H9 (cell line): ENCODE measurements at regions not wholly inside any gene's neighbourhood (a gene's known extent, or its start where the extent isn't known, plus 50 kb on each side); places are given as distances from the start of the nearest gene placed in this dataset.

ENCODE experiments used
- DNase-seq: peaks from one replicate; pipeline ENCODE4 v3.0.0-alpha.2; 2017
- H2AFZ ChIP-seq: one replicate; pipeline ENCODE4 v1.6.1; 2013; ENCODE audit warnings: mild to moderate bottlenecking, low read length, control low read depth, moderate library complexity
- H2AK5ac ChIP-seq: 2 replicates; pipeline ENCODE4 v1.6.1; 2013; ENCODE audit warnings: low read length, control low read depth, mixed read lengths; ENCODE audit not compliant: insufficient read length
- H2BK120ac ChIP-seq: one replicate; pipeline ENCODE4 v1.6.1; 2013; ENCODE audit warnings: low read depth, mild to moderate bottlenecking, low read length, control low read depth, inconsistent platforms; ENCODE audit not compliant: poor library complexity, severe bottlenecking
- H2BK12ac ChIP-seq: 2 replicates; pipeline ENCODE4 v1.6.1; 2013; ENCODE audit warnings: low read length, control low read depth, mixed read lengths, low read depth; ENCODE audit not compliant: insufficient read length
- H2BK15ac ChIP-seq: 2 replicates; pipeline ENCODE4 v1.6.1; 2013; ENCODE audit warnings: low read depth, low read length, control low read depth
- H2BK20ac ChIP-seq: one replicate; pipeline ENCODE4 v1.6.1; 2013; ENCODE audit warnings: low read depth, mild to moderate bottlenecking, low read length, control low read depth, inconsistent platforms; ENCODE audit not compliant: poor library complexity, severe bottlenecking
- H2BK5ac ChIP-seq: 2 replicates; pipeline ENCODE4 v1.6.1; 2013; ENCODE audit warnings: low read length, control low read depth, mixed read lengths; ENCODE audit not compliant: insufficient read length
- H3K14ac ChIP-seq: 2 replicates; pipeline ENCODE4 v1.6.1; 2013; ENCODE audit warnings: low read length, control low read depth; ENCODE audit not compliant: insufficient read depth
- H3K18ac ChIP-seq: 2 replicates; pipeline ENCODE4 v1.6.1; 2013; ENCODE audit warnings: low read depth, mild to moderate bottlenecking, mixed read lengths, low read length, control low read depth; ENCODE audit not compliant: insufficient read length
- H3K23ac ChIP-seq: 2 replicates; pipeline ENCODE4 v1.6.1; 2013; ENCODE audit warnings: low read length, control low read depth, mixed read lengths, low read depth; ENCODE audit not compliant: insufficient read length
- H3K23me2 ChIP-seq: 2 replicates; pipeline ENCODE4 v1.6.1; 2013; ENCODE audit warnings: low read depth, mild to moderate bottlenecking, mixed read lengths, low read length, control low read depth; ENCODE audit not compliant: insufficient read length, poor library complexity, severe bottlenecking
- H3K27ac ChIP-seq: 2 replicates; pipeline ENCODE4 v1.5.1; 2013; ENCODE audit warnings: low read length, control low read depth, mixed read lengths, low read depth; ENCODE audit not compliant: insufficient read length
- H3K27me3 ChIP-seq: 2 replicates; pipeline ENCODE4 v1.6.1; 2013; ENCODE audit warnings: low read length, control low read depth, inconsistent platforms; ENCODE audit not compliant: insufficient read depth
- H3K4ac ChIP-seq: 2 replicates; pipeline ENCODE4 v1.6.1; 2013; ENCODE audit warnings: low read depth, mild to moderate bottlenecking, control low read depth, inconsistent platforms, low read length, moderate library complexity
- H3K4me1 ChIP-seq: 2 replicates; pipeline ENCODE4 v1.6.1; 2013; ENCODE audit warnings: low read length, control low read depth, inconsistent platforms; ENCODE audit not compliant: insufficient read depth
- H3K4me2 ChIP-seq: 2 replicates; pipeline ENCODE4 v1.6.1; 2013; ENCODE audit warnings: low read length, control low read depth, mixed read lengths; ENCODE audit not compliant: insufficient read length, insufficient read depth
- H3K56ac ChIP-seq: 2 replicates; pipeline ENCODE4 v1.6.1; 2013; ENCODE audit warnings: low read depth, mild to moderate bottlenecking, mixed read lengths, low read length, control low read depth; ENCODE audit not compliant: insufficient read length
- H3K79me1 ChIP-seq: 2 replicates; pipeline ENCODE4 v1.6.1; 2013; ENCODE audit warnings: low read depth, mild to moderate bottlenecking, moderate library complexity, low read length, control low read depth, inconsistent platforms; ENCODE audit not compliant: insufficient read depth, poor library complexity, severe bottlenecking
- H3K79me2 ChIP-seq: 2 replicates; pipeline ENCODE4 v1.6.1; 2013; ENCODE audit warnings: low read length, control low read depth, inconsistent platforms; ENCODE audit not compliant: insufficient read depth
- H3K9ac ChIP-seq: 2 replicates; pipeline ENCODE4 v1.6.1; 2013; ENCODE audit warnings: low read length, control low read depth, mixed read lengths; ENCODE audit not compliant: insufficient read length; ENCODE audit errors: extremely low read depth
- H3K9me3 ChIP-seq: one replicate; pipeline ENCODE4 v1.6.1; 2013; ENCODE audit warnings: low read depth, low read length, inconsistent platforms; ENCODE audit not compliant: control insufficient read depth
- H3T11ph ChIP-seq: one replicate; pipeline ENCODE4 v1.6.1; 2013; ENCODE audit warnings: mild to moderate bottlenecking, low read length, control low read depth, inconsistent platforms
- H4K20me1 ChIP-seq: one replicate; pipeline ENCODE4 v1.6.1; 2013; ENCODE audit not compliant: control insufficient read depth, insufficient read length, insufficient read depth
- H4K5ac ChIP-seq: 2 replicates; pipeline ENCODE4 v1.6.1; 2013; ENCODE audit warnings: low read depth, mild to moderate bottlenecking, mixed read lengths, low read length, control low read depth; ENCODE audit not compliant: insufficient read length
- H4K8ac ChIP-seq: replicated peaks from 2 replicates; pipeline ENCODE4 v1.6.1; 2013; ENCODE audit warnings: low read length, control low read depth, mixed read lengths, low read depth; ENCODE audit not compliant: insufficient read length
- H4K91ac ChIP-seq: 2 replicates; pipeline ENCODE4 v1.6.1; 2013; ENCODE audit warnings: low read depth, mild to moderate bottlenecking, moderate library complexity, mixed read lengths, low read length, control low read depth; ENCODE audit not compliant: insufficient read length
- H3K27ac Mint-ChIP-seq, 3 experiments: 2 replicates in 2 of 3; 3 replicates in 1 of 3; pipeline ENCODE4 v1.8.0; 2020 to 2021; ENCODE audit warnings: mixed read lengths in 3 of 3, mild to moderate bottlenecking in 1 of 3, moderate library complexity in 1 of 3
- H3K27me3 Mint-ChIP-seq: 2 replicates; pipeline ENCODE4 v1.8.0; 2021; ENCODE audit warnings: low read depth, mild to moderate bottlenecking, moderate library complexity, mixed read lengths
- H3K36me3 Mint-ChIP-seq, 3 experiments: 2 replicates in 2 of 3; 3 replicates in 1 of 3; pipeline ENCODE4 v1.8.0; 2020 to 2021; ENCODE audit warnings: low read depth in 3 of 3, mixed read lengths in 3 of 3; ENCODE audit not compliant: insufficient read depth in 1 of 3
- H3K4me1 Mint-ChIP-seq, 2 experiments: 2 replicates each; pipeline ENCODE4 v1.8.0; 2020; ENCODE audit warnings: mixed read lengths in 2 of 2
- H3K4me3 Mint-ChIP-seq, 2 experiments: 2 replicates in 1 of 2; 3 replicates in 1 of 2; pipeline ENCODE4 v1.8.0; 2020 to 2021; ENCODE audit warnings: mild to moderate bottlenecking in 2 of 2, mixed read lengths in 2 of 2, moderate library complexity in 1 of 2
- H3K9me3 Mint-ChIP-seq, 2 experiments: 2 replicates in 1 of 2; 3 replicates in 1 of 2; pipeline ENCODE4 v1.8.0; 2020; ENCODE audit warnings: mild to moderate bottlenecking in 2 of 2, mixed read lengths in 2 of 2, moderate library complexity in 1 of 2
- WGBS: extraction: QIAGEN DNeasy Blood & Tissue Kit; methylation state at CpG from one replicate; pipeline ENCODE4 v1.1.7; 2013; ENCODE audit warnings: missing lambda C conversion rate, low lambda C conversion rate, mixed read lengths; ENCODE audit not compliant: insufficient read length; ENCODE audit errors: extremely low coverage; 5-methylcytosine and 5-hydroxymethylcytosine counted together
- TF ChIP-seq, protein P1 (sequence below): fragments of 200-600 bp; sonication (generic); conservative IDR thresholded peaks from 3 replicates; pipeline ENCODE4 v1.8.0; 2021; ENCODE audit warnings: antibody characterized with exemption, mild to moderate bottlenecking

- Histone ChIP-seq H4K5ac (no peak overlapping the region), H4K20me1 (no peaks in the 10 kb centered on the region), H3K14ac (no peak overlapping the region), H3K56ac (no peak overlapping the region), H3K79me1 (no peaks in the 10 kb centered on the region), H3K4me1 (no peaks in the 10 kb centered on the region; the same call in 1 of the 2 replicates), H2BK12ac (no peak overlapping the region), H2BK15ac (no peak overlapping the region; the same call in 1 of the 2 replicates), H3K18ac (no peak overlapping the region), H2BK20ac (no peak overlapping the region), H3T11ph (no peak overlapping the region), H3K9ac (no peak overlapping the region), H3K27me3 (no peaks in the 10 kb centered on the region), H3K79me2 (no peaks in the 10 kb centered on the region), H3K4ac (no peak overlapping the region), H3K4me2 (no peak overlapping the region), H2AK5ac (no peak overlapping the region), H3K23ac (no peak overlapping the region), H2AFZ (no peak overlapping the region), H3K23me2 (no peaks in the 10 kb centered on the region), H3K27ac (no peak overlapping the region), H4K8ac (no peak overlapping the region), H2BK120ac (no peak overlapping the region), H4K91ac (no peak overlapping the region), H2BK5ac (no peak overlapping the region), H3K9me3 (no peaks in the 10 kb centered on the region)
- peak; percentile 52 for DNase-seq
- Mint-ChIP-seq H3K27me3 (no peaks in the 10 kb centered on the region), H3K27ac (no peak overlapping the region), H3K36me3 (peaks cover 0 to 20% (median 5%) of the 10 kb centered on the region in 3 experiments; a peak in 4 of 7 replicates), H3K4me3 (no peak overlapping the region), H3K4me1 (peaks cover 12% of the 10 kb centered on the region in 2 experiments), H3K9me3 (peaks cover 12 to 16% of the 10 kb centered on the region in 2 experiments; a peak in 4 of 5 replicates)
- WGBS = no CpG with 5 or more reads among the region's 8 CpGs
- TF ChIP-seq, protein P1, sequence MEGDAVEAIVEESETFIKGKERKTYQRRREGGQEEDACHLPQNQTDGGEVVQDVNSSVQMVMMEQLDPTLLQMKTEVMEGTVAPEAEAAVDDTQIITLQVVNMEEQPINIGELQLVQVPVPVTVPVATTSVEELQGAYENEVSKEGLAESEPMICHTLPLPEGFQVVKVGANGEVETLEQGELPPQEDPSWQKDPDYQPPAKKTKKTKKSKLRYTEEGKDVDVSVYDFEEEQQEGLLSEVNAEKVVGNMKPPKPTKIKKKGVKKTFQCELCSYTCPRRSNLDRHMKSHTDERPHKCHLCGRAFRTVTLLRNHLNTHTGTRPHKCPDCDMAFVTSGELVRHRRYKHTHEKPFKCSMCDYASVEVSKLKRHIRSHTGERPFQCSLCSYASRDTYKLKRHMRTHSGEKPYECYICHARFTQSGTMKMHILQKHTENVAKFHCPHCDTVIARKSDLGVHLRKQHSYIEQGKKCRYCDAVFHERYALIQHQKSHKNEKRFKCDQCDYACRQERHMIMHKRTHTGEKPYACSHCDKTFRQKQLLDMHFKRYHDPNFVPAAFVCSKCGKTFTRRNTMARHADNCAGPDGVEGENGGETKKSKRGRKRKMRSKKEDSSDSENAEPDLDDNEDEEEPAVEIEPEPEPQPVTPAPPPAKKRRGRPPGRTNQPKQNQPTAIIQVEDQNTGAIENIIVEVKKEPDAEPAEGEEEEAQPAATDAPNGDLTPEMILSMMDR = no peak
These were observed 210.4 kb upstream of the SLC30A5 start for GRCh38 chr5:68883436-68883835.
